Left ventricle myocardium inferior (tissue), 1 donor: ENCODE measurements at regions not wholly inside any gene's neighbourhood (a gene's known extent, or its start where the extent isn't known, plus 50 kb on each side); places are given as distances from the start of the nearest gene placed in this dataset.

Experiments
- DNase-seq: peaks from one replicate; pipeline ENCODE4 v3.0.0-alpha.2; 2020
- H3K27ac ChIP-seq: fragments of 200-600 bp; replicated peaks from 2 replicates; pipeline ENCODE4 v1.8.0; 2021
- H3K27me3 ChIP-seq: fragments of 200-600 bp; 2 replicates; pipeline ENCODE4 v1.8.0; 2021; ENCODE audit warnings: low read depth
- H3K36me3 ChIP-seq: fragments of 200-600 bp; 2 replicates; pipeline ENCODE4 v1.8.0; 2021
- H3K4me1 ChIP-seq: fragments of 200-600 bp; 2 replicates; pipeline ENCODE4 v1.8.0; 2021
- H3K4me3 ChIP-seq: fragments of 200-600 bp; 2 replicates; pipeline ENCODE4 v1.8.0; 2021; ENCODE audit warnings: mild to moderate bottlenecking, moderate library complexity
- H3K9me3 ChIP-seq: fragments of 200-600 bp; replicated peaks from 2 replicates; pipeline ENCODE4 v1.8.0; 2021
- CTCF ChIP-seq: fragments of 200-600 bp; IDR thresholded peaks from 2 replicates; pipeline ENCODE4 v1.8.0; 2021; ENCODE audit warnings: antibody characterized with exemption, mild to moderate bottlenecking, borderline replicate concordance
- intact Hi-C: fragments of 100-400 bp; cut with micrococcal nuclease; formaldehyde crosslinking; loops from one replicate; pipeline ENCODE4 v1.11.0; 2022
- donor health status: DM: no; HTN: yes; CAD: no; lungs with severe emphysema.

DNA sequence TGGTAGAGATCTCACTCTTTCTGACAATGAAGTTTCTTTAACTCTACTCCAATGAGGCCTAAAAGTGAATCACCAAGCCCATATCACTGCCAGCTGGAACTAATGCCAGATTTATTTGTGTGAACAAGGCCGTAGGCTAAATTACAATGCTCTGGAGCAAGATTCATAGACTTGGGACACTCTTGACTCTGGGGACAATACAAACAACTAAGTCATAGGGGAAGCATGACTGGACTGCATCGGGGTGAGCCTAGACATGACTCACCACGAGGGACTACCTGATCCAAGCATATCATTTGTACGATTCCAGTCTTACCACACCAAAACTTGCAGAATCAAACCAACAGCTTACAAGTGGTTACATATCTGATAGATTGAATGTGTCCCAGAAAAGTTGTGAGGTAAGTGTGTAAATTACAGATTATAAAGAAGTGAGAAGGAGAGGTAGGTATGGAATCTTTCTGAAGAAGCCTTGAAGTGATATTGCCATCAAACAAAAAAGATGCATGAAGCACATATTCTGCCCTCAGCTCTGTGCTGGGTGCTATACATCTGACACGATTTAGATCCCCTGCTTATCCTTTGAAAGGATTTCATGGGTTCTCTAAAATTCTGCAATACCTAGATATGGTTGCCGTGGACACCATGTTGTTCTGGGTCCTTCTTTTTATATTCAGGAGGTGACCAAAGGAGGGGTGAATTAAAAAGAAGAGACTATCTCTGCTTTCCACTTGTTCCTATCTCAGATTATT, 199.3 kb upstream of the PDE4D start:
- Histone ChIP-seq H3K9me3 (peaks cover 20% of the 10 kb centered on the region), H3K4me1 (no peaks in the 10 kb centered on the region), H3K27me3 (no peaks in the 10 kb centered on the region), H3K4me3 (no peak overlapping the region), H3K36me3 (no peaks in the 10 kb centered on the region), H3K27ac (no peak overlapping the region)
- no peak for TF ChIP-seq CTCF
- no peak for DNase-seq
- intact Hi-C loops = no loop called here

DNA sequence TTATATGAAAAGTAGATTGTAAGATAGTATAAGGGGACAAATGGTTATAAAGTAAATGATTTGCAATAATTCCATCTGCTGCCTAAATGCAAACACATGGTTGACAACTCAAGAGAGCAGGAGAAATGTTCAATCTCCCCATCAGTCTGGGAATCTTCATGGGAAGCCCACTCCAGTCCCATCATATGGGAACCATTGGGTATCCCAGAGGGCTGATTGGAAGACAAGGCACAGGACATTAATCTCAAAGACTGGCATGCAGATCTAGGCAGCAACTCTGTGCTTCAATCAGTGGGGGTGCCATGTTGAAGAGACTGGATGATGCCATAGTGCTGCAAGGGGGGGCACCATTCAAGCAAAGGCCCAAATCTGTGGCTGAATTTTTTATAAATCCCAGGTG, 193.1 kb upstream of the PDE4D start:
- Histone ChIP-seq H3K4me3 (no peak overlapping the region), H3K27me3 (no peaks in the 10 kb centered on the region), H3K9me3 (peaks cover 30% of the 10 kb centered on the region), H3K27ac (no peak overlapping the region), H3K4me1 (no peaks in the 10 kb centered on the region), H3K36me3 (no peaks in the 10 kb centered on the region)
- no peak for DNase-seq
- intact Hi-C loops = no loop called here
- no peak for TF ChIP-seq CTCF

DNA sequence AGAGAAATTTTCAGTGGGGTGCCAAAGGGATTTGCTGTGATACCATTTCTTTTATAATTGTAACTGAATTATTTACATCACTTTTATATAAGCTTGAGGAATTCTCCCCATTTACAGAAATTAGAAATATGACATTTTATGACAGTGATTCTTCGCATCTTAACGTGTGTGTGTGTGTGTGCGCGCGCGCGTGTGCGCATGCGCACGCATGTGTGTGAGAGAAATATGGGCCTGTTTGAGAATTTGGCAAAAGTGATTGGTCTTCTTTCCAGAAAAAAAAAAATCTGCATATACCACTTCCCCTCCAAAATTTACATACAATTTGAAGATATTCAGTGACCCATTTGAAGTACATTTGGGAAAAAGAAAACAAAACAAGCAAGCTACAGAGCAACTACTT, 190.7 kb upstream of the PDE4D start:
- H3K4me1 ChIP-seq = no peaks in the 10 kb centered on the region
- intact Hi-C loops = no loop called here
- no peaks in the 10 kb centered on the region for H3K36me3 ChIP-seq
- TF ChIP-seq CTCF = no peak
- no peak overlapping the region for H3K27ac ChIP-seq
- DNase-seq = no peak
- peaks cover 49% of the 10 kb centered on the region for H3K9me3 ChIP-seq
- H3K4me3 ChIP-seq = no peak overlapping the region
- no peaks in the 10 kb centered on the region for H3K27me3 ChIP-seq

- no peak overlapping the region for H3K27ac ChIP-seq
- H3K27me3 ChIP-seq = no peaks in the 10 kb centered on the region
- intact Hi-C loops = no loop called here
- no peak for TF ChIP-seq CTCF
- no peak overlapping the region for H3K4me3 ChIP-seq
- H3K36me3 ChIP-seq = no peaks in the 10 kb centered on the region
- H3K4me1 ChIP-seq = no peaks in the 10 kb centered on the region
- no peak for DNase-seq
- peaks cover 63% of the 10 kb centered on the region for H3K9me3 ChIP-seq
These were observed 183.8 kb upstream of the PDE4D start for GRCh38 chr5:60077292-60077691.

DNA sequence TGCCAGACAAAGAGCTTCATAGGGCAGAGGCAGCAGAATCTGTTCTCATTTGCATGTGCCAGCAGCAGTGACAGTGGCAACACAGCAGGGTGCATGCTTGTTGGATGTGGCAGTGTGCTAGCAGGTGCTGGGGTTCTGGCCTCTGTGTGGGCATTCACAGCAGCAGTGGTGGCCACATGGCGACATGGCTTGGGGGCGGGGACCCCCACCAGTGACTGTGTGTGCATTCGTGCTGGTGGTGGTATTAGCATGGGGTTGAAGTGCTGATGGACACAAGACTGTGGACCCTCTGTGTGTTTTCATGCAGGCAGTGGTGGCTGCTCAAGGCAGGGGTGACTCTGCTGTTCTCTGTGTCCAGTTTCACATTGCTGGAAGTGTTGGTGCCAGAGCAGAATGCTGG, 183.2 kb upstream of the PDE4D start:
- Histone ChIP-seq H3K36me3 (no peaks in the 10 kb centered on the region), H3K4me1 (no peaks in the 10 kb centered on the region), H3K4me3 (no peak overlapping the region), H3K9me3 (peaks cover 64% of the 10 kb centered on the region), H3K27me3 (no peaks in the 10 kb centered on the region), H3K27ac (no peak overlapping the region)
- DNase-seq = no peak
- TF ChIP-seq CTCF = no peak
- intact Hi-C loops = no loop called here

GRCh38 chr5:60066502-60066901, 173.0 kb upstream of the PDE4D start:
- Histone ChIP-seq H3K27ac (no peak overlapping the region), H3K36me3 (no peaks in the 10 kb centered on the region), H3K4me1 (no peaks in the 10 kb centered on the region), H3K4me3 (no peak overlapping the region), H3K27me3 (no peaks in the 10 kb centered on the region), H3K9me3 (peaks cover 36% of the 10 kb centered on the region)
- DNase-seq = no peak
- intact Hi-C loops = no loop called here
- TF ChIP-seq CTCF = no peak
